Mammary epithelial cell (primary cell): ENCODE measurements at regions not wholly inside any gene's neighbourhood (a gene's known extent, or its start where the extent isn't known, plus 50 kb on each side); places are given as distances from the start of the nearest gene placed in this dataset.

Experiments used
- CTCF ChIP-seq, 2 donors: IDR thresholded peaks in 1 of 2; conservative IDR thresholded peaks in 1 of 2; 2 replicates each; pipeline ENCODE4 v1.5.1; 2011 to 2012; ENCODE audit warnings: inconsistent platforms in 2 of 2, low read length in 2 of 2, mild to moderate bottlenecking in 2 of 2, control low read depth in 1 of 2, low read depth in 1 of 2; ENCODE audit not compliant: insufficient read depth in 1 of 2; ENCODE audit errors: extremely low read depth in 1 of 2
- EZH2 ChIP-seq: IDR thresholded peaks from 2 replicates; pipeline ENCODE4 v1.6.1; 2012; ENCODE audit warnings: low read length, inconsistent platforms, borderline replicate concordance

GRCh38 chr12:25699454-25699853, 146.4 kb upstream of the LMNTD1 start:
- TF ChIP-seq CTCF (conservative IDR thresholded peaks at IDR 0.05 in 1 of 2, IDR thresholded peaks at IDR 0.05 in 1 of 2; ENCODE audit: extremely low read depth in 1 of 2, insufficient read depth in 1 of 2, low read depth in 1 of 2, low read length in 2 of 2) (no peak), EZH2 (no peak)
